ENCODE measurements at regions not wholly inside any gene's neighbourhood (a gene's known extent, or its start where the extent isn't known, plus 50 kb on each side); places are given as distances from the start of the nearest gene placed in this dataset.

DNA sequence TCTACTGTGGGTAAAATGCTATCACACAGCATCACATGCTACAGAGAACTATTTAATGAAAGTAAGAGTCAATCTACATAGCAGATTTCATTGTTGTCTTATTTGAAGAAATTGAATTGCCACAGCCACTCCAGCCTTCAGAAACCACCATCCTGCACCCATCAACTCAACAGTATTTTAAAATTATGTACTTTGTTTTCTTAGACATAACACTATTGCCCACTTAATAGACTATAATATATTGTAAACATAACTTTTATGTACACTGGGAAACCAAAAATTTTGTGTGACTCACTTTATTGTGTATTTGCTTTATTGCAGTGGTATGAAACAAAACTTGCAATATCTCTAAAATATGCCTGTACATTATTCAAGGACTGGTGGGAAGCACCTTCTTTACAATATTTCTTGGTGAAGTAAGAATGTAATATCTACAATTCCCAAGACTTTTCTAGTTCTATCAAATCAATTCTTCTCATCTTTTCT, 133.0 kb downstream of the DUSP10 start:
- Histone ChIP-seq H3K4me3 (no peak overlapping the region), H3K9me3 (no peaks in the 10 kb centered on the region), H3K4me1 (peaks cover 0 to 3% (median 0%) of the 10 kb centered on the region in 6 donors), H3K27ac (no peak overlapping the region), H3K27me3 (replicated peaks in 1 of 7) (no peaks in the 10 kb centered on the region), H3K36me3 (no peaks in the 10 kb centered on the region)
- no peak for DNase-seq
- intact Hi-C loops (cut with DNase I; ENCODE audit: low total_unique reads): no loop called here
- TF ChIP-seq POLR2AphosphoS5 (IDR thresholded peaks at IDR 0.05): no peak
- TF ChIP-seq, protein P1, sequence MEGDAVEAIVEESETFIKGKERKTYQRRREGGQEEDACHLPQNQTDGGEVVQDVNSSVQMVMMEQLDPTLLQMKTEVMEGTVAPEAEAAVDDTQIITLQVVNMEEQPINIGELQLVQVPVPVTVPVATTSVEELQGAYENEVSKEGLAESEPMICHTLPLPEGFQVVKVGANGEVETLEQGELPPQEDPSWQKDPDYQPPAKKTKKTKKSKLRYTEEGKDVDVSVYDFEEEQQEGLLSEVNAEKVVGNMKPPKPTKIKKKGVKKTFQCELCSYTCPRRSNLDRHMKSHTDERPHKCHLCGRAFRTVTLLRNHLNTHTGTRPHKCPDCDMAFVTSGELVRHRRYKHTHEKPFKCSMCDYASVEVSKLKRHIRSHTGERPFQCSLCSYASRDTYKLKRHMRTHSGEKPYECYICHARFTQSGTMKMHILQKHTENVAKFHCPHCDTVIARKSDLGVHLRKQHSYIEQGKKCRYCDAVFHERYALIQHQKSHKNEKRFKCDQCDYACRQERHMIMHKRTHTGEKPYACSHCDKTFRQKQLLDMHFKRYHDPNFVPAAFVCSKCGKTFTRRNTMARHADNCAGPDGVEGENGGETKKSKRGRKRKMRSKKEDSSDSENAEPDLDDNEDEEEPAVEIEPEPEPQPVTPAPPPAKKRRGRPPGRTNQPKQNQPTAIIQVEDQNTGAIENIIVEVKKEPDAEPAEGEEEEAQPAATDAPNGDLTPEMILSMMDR (IDR thresholded peaks at IDR 0.05 in 8 of 11, conservative IDR thresholded peaks at IDR 0.05 in 3 of 11): no peak
- no peak for TF ChIP-seq POLR2A (IDR thresholded peaks at IDR 0.05)

DNA sequence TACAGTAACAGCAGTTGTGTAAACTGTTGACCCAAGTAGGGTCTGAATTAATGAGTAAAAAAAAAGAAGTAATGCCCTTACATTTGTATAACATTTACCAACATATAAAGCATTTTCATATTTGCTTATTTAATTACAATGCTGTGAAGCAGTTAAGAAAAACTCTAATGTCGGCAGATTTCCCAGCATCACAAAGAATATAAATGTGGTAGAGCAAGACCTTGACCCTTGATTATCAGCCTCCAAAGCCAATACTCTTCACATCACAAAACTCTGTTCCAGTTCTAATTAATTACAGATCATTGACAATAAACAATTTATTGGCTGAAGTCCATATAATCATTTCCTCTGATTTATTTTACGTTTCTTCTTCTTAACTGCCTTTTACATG, 130.2 kb downstream of the DUSP10 start:
- 34 to 84% (median 79%) methylated on average over 2 of the region's 2 CpGs for WGBS, 5 donors
- Histone ChIP-seq H3K9me3 (no peaks in the 10 kb centered on the region), H3K4me3 (no peak overlapping the region), H3K27ac (no peak overlapping the region), H3K27me3 (replicated peaks in 1 of 7) (no peaks in the 10 kb centered on the region), H3K4me1 (peaks cover 0 to 3% (median 0%) of the 10 kb centered on the region in 6 donors), H3K36me3 (no peaks in the 10 kb centered on the region)
- TF ChIP-seq, protein P1 (IDR thresholded peaks at IDR 0.05 in 8 of 11, conservative IDR thresholded peaks at IDR 0.05 in 3 of 11): no peak
- TF ChIP-seq POLR2A (IDR thresholded peaks at IDR 0.05): no peak
- TF ChIP-seq POLR2AphosphoS5 (IDR thresholded peaks at IDR 0.05): no peak
- intact Hi-C loops (cut with DNase I; ENCODE audit: low total_unique reads): no loop called here
- no peak for DNase-seq

DNA sequence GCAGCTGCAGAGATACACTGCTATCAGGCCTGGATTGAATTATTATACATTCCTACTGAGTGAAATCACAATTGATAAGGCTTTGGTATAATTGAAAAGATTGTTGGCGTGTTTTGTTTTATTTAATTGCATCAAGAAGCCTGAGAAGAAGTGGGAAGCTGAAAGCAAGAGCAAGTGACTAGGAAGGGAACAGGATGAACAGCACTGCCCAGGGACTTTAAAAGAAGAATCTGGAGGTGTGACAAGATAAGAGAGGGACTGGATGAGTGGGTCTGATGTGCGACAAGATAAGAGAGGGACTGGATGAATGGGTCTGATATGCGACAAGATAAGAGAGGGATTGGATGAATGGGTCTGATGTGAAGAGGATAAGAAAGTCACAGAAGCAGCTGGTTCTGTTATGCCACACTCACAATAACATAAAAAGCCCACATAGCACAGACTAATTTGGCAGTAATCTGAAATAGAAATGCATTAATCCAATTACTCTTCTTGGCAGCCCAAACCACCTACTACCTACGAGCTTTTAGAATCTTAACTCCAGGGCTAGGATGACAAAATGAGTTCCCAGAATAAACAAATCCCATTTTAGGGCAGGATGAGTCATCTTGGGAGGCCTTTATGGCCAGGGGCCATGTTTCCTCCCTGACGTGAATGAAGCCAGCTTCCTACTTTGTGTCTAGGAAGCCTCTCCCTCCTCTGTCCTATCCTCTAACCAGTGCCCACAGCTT, 129.7 kb downstream of the DUSP10 start:
- TF ChIP-seq, protein P1 (IDR thresholded peaks at IDR 0.05 in 8 of 11, conservative IDR thresholded peaks at IDR 0.05 in 3 of 11): no peak
- no peak for TF ChIP-seq POLR2A (IDR thresholded peaks at IDR 0.05)
- TF ChIP-seq POLR2AphosphoS5 (IDR thresholded peaks at IDR 0.05): no peak
- no peaks in the 10 kb centered on the region for H3K27me3 ChIP-seq (replicated peaks in 1 of 7)
- WGBS, 5 donors: 57 to 68% (median 63%) methylated on average over 5 of the region's 5 CpGs
- no peak overlapping the region for H3K4me3 ChIP-seq
- H3K27ac ChIP-seq: no peak overlapping the region
- intact Hi-C loops (cut with DNase I; ENCODE audit: low total_unique reads): no loop called here
- no peak for DNase-seq
- peaks cover 0 to 3% (median 0%) of the 10 kb centered on the region in 6 donors for H3K4me1 ChIP-seq
- H3K36me3 ChIP-seq: no peaks in the 10 kb centered on the region
- H3K9me3 ChIP-seq: no peaks in the 10 kb centered on the region

DNA sequence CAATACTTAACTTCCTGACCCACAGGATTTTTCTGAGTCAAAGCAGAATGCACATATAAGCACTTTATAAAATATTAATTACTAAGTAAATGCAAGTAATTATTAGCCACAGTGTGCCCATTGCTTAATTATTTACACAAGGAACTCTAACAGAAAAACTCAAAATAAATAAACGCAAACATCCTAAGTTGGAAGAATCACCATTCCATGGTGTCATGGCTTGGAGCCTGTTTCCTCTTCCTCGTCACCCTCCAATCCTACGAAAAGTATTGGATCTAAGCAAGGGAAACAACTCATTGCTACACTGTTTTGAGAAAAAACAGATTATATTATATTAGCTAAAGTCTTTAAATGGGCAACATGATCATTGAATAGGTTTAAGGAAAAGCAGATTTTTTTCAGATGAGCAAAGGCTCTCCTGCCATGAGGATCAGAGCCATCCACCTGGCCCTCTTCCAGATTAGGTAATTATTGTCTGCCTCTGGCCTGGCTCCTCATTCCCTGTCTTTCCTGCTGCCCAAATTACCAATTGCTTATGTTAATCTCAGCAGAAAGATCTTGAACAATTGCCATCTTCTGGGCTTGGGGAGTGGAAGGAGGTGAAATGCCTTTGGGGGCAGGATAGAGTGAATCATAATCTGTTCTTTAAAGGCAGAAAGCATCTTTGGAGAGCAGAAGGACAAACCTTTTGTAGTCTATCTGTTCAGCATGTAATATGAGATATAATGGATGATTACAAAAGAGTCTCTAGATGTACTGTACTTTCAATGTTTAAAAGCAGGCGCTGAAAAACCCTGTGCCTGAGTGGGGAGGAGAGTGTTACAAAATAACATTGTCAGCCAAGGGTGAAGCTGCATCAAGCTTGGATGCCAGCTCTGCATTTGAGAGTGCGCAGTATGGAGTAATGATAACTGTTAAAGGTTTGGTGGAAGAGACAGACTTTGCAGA, 121.2 kb downstream of the DUSP10 start:
- peaks cover 0 to 3% (median 0%) of the 10 kb centered on the region in 8 donors for H3K9me3 ChIP-seq
- H3K4me3 ChIP-seq: no peak overlapping the region
- no peak for DNase-seq
- H3K27ac ChIP-seq: no peak overlapping the region
- intact Hi-C loops (cut with DNase I; ENCODE audit: low total_unique reads): no loop called here
- no peak for TF ChIP-seq POLR2AphosphoS5 (IDR thresholded peaks at IDR 0.05)
- TF ChIP-seq, protein P1 (IDR thresholded peaks at IDR 0.05 in 8 of 11, conservative IDR thresholded peaks at IDR 0.05 in 3 of 11): no peak
- H3K4me1 ChIP-seq: no peaks in the 10 kb centered on the region
- H3K27me3 ChIP-seq (replicated peaks in 1 of 7): no peaks in the 10 kb centered on the region
- WGBS, 5 donors: 92 to 96% (median 93%) methylated on average over 5 of the region's 5 CpGs
- no peaks in the 10 kb centered on the region for H3K36me3 ChIP-seq

All from spleen (tissue), 11 donors.